ENCODE measurements at regions not wholly inside any gene's neighbourhood (a gene's known extent, or its start where the extent isn't known, plus 50 kb on each side); places are given as distances from the start of the nearest gene placed in this dataset.
"Not testable (repeated sequence)": the region's sequence is repeated elsewhere in the genome, so short reads cannot be mapped to it uniquely, and the experiment has no call there.

DNA sequence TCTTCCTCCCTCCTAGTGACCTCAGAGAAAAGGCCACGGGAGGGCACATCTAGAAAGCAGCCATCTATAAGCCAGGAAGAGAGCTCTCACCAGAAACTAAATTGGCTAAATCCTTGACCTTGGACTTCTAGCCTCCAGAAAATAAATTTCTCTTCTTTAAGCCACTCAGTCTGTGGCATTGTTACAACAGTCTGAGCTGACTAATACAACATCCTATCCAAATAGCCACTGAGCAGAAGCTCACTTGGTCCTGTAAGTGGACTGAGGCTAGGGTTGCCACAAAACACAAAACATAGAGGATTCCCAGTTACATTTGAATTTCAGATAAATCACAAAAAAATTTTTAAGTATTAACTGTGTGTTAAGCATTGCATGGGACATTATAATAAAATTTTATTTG is 383.4 kb downstream of the MLLT3 start:
- no peak for DNase-seq

DNA sequence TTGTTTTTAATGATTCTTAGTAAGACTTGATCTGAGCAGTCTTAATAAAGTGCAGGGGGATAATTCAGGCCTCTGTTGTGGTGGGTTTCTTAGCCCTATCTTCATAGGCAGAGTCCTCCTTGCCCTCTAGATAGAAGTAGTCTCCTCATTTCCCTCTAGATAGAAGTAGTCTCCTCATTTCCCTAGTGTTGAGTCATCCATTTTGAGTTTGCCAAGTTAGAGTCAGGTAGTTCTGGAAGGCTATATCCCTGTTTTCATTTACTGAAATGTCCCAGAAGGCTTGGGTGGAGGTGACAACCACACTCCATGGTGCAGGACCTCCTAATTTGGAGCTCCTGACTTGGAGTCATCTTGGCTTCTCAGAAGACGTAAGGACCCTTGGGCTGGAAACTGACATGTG is 384.6 kb downstream of the MLLT3 start:
- DNase-seq = no peak

DNA sequence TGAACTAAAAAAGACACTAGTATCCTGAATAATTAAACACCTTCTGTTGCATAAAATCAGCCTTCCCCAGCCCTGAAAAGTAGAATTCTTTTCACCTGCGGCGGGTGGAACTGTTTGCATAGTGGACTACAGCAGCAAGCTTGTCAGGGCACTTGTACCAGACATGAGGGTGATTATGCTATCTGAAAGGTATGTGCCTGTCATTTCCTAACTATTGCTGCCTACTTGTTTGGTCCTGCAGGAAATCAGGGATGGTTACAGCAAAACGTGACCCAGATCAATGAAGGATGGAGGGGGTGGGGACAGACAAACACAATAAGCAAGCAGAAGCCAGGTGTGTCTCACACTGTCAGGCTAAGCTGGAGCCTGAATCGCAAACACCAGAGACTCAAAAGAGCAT is 385.6 kb downstream of the MLLT3 start:
- no peak for DNase-seq

- not testable (repeated sequence) for DNase-seq
These were observed 387.1 kb downstream of the MLLT3 start for GRCh38 chr9:20235206-20235605.

DNA sequence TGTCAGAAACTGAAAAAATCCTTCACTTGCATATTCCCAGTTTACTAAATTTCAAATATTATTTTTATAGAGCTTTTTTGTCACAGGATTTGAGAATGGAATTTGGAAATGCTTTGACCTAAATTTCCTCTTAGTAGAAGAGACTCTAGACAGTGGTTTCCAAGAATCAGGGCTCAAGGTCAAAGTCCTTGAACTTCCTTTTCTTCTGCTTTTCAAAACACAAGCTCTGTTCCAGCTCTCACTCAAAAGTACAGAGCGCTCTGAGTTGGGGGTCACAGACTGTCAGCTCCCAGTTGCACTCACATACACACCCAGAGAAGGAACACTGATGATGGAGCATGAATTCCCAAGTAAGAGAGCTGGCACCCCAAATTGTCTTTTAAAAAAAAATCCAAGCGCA is 394.2 kb downstream of the MLLT3 start:
- no peak for DNase-seq

GRCh38 chr9:20227166-20227874 is 395.0 kb downstream of the MLLT3 start:
- no peak for DNase-seq

GRCh38 chr9:20226345-20226744 is 396.0 kb downstream of the MLLT3 start:
- no peak for DNase-seq

GRCh38 chr9:20225826-20226225 is 396.5 kb downstream of the MLLT3 start:
- DNase-seq = peak in 1 of 2 donors; percentile 1

- DNase-seq = no peak
These were observed 397.5 kb downstream of the MLLT3 start for GRCh38 chr9:20224756-20225155.

- DNase-seq = no peak
These were observed 402.0 kb downstream of the MLLT3 start for GRCh38 chr9:20220286-20220685.

DNA sequence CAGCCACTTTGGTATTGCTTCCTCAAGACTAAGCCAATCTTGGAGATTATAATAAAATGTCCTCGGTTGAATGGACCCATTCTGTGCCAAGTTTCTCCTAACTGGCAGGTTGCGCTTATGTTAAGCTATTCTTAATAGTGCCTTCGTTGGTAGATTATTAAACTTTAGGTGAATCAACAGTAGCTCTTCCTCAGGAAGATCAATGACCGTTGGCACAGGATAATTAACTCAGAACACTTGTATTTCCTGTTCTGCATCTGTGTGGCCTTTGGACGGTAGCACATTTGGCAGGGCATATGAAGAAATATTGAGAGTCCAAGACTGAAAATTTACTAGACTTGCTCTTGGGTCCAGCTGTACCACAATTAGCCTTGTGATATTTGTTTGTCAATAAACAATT is 402.9 kb downstream of the MLLT3 start:
- no peak for DNase-seq

DNA sequence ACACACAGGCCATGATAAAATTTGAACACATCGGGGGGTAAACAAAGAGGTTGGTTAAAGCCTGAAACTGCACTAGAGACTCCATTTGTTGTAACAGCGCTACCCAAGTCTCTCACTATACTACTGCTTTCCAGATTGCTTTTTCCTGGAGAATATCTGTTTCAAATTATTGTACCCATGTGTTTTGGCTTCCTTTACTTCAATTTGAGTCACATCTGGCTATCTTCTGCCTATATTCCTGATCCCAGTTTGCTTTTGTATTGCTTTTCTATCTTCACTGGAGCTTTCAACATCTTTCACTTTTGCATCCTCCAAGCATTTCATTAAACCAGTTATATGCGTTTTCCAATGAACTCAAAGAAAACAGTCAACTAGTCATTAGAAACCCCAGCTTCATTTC is 404.7 kb downstream of the MLLT3 start:
- no peak for DNase-seq

GRCh38 chr9:20216438-20216837 is 405.9 kb downstream of the MLLT3 start:
- no peak for DNase-seq

- DNase-seq = no peak
These were observed 406.7 kb downstream of the MLLT3 start for GRCh38 chr9:20215552-20215951.

GRCh38 chr9:20212806-20213205 is 409.5 kb downstream of the MLLT3 start:
- no peak for DNase-seq

GRCh38 chr9:20209391-20210340 is 412.6 kb downstream of the MLLT3 start:
- no peak for DNase-seq

DNA sequence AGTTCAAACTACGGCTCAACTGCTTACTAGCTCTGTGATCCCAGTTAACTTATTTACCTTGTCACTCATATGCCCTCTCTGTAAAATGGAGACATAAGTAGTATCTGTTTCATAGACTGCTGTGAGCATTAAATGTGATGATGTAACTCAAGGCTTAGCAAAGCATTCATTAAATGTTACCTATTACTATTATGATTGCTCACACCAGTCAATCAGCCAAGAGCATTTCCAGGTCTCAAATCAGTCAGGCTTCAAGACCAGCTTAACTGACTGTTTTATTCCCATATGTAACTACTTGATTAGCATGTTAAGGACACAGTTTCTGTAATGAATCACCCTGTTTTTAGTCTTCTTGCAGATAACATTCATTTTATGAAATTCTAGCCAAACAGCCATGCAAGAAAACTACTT is 413.3 kb downstream of the MLLT3 start:
- no peak for DNase-seq

- no peak for DNase-seq
These were observed 414.1 kb downstream of the MLLT3 start for GRCh38 chr9:20208226-20208625.

DNA sequence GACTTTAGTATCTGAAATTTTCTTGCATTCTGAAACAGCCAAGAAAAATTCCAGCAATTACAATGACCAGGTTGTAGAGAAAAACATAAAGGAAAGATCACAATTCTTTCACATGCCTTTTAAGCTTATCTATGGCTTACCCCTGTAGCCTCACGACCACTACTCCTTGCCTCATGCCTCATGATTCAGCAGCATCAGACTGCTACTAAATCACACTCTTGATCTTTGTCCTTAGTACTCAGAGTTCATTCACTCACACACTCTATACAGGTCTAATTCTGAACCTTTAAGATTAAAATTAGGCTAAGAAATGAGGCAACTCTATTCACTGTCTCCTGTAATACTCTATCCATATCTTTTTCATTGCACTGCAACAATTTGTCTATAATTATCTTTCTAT is 415.1 kb downstream of the MLLT3 start:
- DNase-seq = no peak

GRCh38 chr9:20205821-20206220 is 416.5 kb downstream of the MLLT3 start:
- DNase-seq = no peak

GRCh38 chr9:20200991-20201431 is 412.2 kb upstream of the SLC24A2 start:
- no peak for DNase-seq

DNA sequence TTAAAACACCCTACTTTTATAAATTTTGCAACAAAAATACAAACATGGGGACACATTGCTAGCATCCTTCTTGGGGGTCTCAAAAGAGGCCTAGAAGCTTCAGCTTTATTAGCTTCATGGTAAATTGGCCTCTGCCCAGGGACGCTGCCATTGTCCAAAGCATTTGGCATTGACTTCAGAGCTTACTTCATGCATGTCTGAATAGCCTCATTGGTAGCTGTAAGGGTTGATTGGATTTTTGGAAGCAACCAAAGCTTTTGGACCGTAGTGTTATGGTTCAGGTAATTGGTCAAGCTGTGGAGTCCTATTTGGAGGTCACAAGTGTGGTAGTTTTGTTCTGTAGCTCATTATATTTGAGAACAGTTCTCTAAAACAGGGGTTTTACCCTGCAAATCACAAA is 411.7 kb upstream of the SLC24A2 start:
- DNase-seq = no peak

- no peak for DNase-seq
These were observed 410.3 kb upstream of the SLC24A2 start for GRCh38 chr9:20199111-20199510.

All from inflammatory macrophage treated with lipopolysaccharide for 1 hour (primary cell).